C1 segment of cervical spinal cord (tissue), 14 donors: ENCODE measurements at regions not wholly inside any gene's neighbourhood (a gene's known extent, or its start where the extent isn't known, plus 50 kb on each side); places are given as distances from the start of the nearest gene placed in this dataset.
"Not testable (repeated sequence)": the region's sequence is repeated elsewhere in the genome, so short reads cannot be mapped to it uniquely, and the experiment has no call there.

Source experiments
- DNase-seq, 14 donors: peaks; one replicate each; lab custom pipeline; 2025; lab: John Stamatoyannopoulos, UW

GRCh38 chr18:43714343-43715010 is 437.2 kb upstream of the SYT4 start:
- DNase-seq = no peak

GRCh38 chr18:43719267-43719795 is 442.0 kb upstream of the SYT4 start:
- DNase-seq = no peak

- DNase-seq = no peak
Observed at GRCh38 chr18:43720041-43720440, 442.8 kb upstream of the SYT4 start.

GRCh38 chr18:43735570-43735969 is 458.3 kb upstream of the SYT4 start:
- no peak for DNase-seq

GRCh38 chr18:43744960-43745745 is 467.9 kb upstream of the SYT4 start:
- no peak for DNase-seq

- no peak for DNase-seq
Observed at GRCh38 chr18:43751203-43751602, 473.9 kb upstream of the SYT4 start.

GRCh38 chr18:43751835-43752234 is 474.5 kb upstream of the SYT4 start:
- DNase-seq = no peak

- no peak for DNase-seq
Observed at GRCh38 chr18:43757273-43757672, 480.0 kb upstream of the SYT4 start.

GRCh38 chr18:43758734-43759133 is 481.4 kb upstream of the SYT4 start:
- no peak for DNase-seq

- DNase-seq = no peak
Observed at GRCh38 chr18:43760010-43760409, 482.7 kb upstream of the SYT4 start.

- no peak for DNase-seq
Observed at GRCh38 chr18:43772907-43773306, 495.6 kb upstream of the SYT4 start.

GRCh38 chr18:43774497-43774896 is 497.2 kb upstream of the SYT4 start:
- no peak for DNase-seq

GRCh38 chr18:43775591-43775990 is 498.3 kb upstream of the SYT4 start:
- no peak for DNase-seq

- DNase-seq = no peak
Observed at GRCh38 chr18:43776997-43777396, 499.7 kb upstream of the SYT4 start.

- no peak for DNase-seq
Observed at GRCh38 chr18:43777636-43778304, 500.5 kb upstream of the SYT4 start.

- DNase-seq = no peak
Observed at GRCh38 chr18:43780782-43781340, 503.6 kb upstream of the SYT4 start.

GRCh38 chr18:43785158-43785557 is 507.9 kb upstream of the SYT4 start:
- no peak for DNase-seq

- no peak for DNase-seq
Observed at GRCh38 chr18:43786893-43787292, 509.6 kb upstream of the SYT4 start.

GRCh38 chr18:43787721-43788120 is 510.4 kb upstream of the SYT4 start:
- DNase-seq = not testable (repeated sequence)

- DNase-seq = no peak
Observed at GRCh38 chr18:43789234-43790000, 512.1 kb upstream of the SYT4 start.

GRCh38 chr18:43793910-43794309 is 516.6 kb upstream of the SYT4 start:
- no peak for DNase-seq
